ENCODE measurements at regions not wholly inside any gene's neighbourhood (a gene's known extent, or its start where the extent isn't known, plus 50 kb on each side); places are given as distances from the start of the nearest gene placed in this dataset.

DNA sequence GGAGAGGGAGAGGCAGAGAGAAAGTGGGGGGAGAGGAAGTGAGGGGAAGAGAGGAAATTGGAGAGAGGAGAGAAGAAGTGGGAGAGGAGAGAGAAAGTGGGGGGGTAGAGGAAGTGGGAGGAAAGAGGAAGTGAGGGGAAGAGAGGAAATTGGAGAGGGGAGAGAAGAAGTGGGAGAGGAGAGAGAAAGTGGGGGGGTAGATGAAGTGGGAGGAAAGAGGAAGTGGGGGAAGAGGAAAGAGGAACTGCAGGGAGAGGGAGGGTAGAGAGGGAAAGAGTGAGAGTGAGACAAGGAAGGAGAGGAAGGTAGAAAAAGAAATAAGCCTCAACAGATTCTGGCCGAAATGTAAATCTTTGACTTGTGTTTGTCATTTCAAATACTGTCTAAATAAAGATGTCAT lies 146.6 kb downstream of the KLF12 start:
- Mint-ChIP-seq H3K36me3 (ENCODE audit: low read depth) (peaks cover 8% of the 10 kb centered on the region), H3K4me1 (ENCODE audit: low read depth) (peaks cover 6% of the 10 kb centered on the region), H3K27ac (ENCODE audit: unreplicated experiment) (no peak overlapping the region), H3K27me3 (ENCODE audit: low read depth) (no peaks in the 10 kb centered on the region), H3K4me3 (ENCODE audit: unreplicated experiment) (no peak overlapping the region), H3K9me3 (ENCODE audit: low read depth) (no peaks in the 10 kb centered on the region)
- DNase-seq (ENCODE audit: low spot score), result no peak
- TF ChIP-seq, protein P1, sequence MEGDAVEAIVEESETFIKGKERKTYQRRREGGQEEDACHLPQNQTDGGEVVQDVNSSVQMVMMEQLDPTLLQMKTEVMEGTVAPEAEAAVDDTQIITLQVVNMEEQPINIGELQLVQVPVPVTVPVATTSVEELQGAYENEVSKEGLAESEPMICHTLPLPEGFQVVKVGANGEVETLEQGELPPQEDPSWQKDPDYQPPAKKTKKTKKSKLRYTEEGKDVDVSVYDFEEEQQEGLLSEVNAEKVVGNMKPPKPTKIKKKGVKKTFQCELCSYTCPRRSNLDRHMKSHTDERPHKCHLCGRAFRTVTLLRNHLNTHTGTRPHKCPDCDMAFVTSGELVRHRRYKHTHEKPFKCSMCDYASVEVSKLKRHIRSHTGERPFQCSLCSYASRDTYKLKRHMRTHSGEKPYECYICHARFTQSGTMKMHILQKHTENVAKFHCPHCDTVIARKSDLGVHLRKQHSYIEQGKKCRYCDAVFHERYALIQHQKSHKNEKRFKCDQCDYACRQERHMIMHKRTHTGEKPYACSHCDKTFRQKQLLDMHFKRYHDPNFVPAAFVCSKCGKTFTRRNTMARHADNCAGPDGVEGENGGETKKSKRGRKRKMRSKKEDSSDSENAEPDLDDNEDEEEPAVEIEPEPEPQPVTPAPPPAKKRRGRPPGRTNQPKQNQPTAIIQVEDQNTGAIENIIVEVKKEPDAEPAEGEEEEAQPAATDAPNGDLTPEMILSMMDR (IDR thresholded peaks at IDR 0.05), result no peak

DNA sequence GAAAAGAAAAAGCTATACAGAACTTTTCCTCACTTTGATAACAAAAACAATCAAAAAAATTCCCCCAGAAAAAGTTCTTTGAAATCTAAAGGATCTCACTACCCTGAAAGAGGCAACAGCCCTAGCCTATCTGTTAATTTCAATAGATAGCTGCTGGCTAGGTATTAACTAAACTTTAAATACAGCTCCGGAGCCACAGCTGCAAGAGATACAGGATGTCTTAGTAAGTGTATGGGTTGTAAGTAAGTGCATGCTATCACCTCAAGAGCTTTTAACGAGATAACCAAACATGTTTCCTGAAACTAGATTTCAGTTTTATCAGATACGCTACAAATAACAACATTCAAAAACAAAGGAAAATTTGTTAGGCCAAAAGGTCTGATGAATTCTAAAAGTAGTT lies 148.4 kb downstream of the KLF12 start:
- TF ChIP-seq, protein P1 (IDR thresholded peaks at IDR 0.05), result no peak
- no peak overlapping the region for H3K27ac Mint-ChIP-seq (ENCODE audit: unreplicated experiment)
- H3K36me3 Mint-ChIP-seq (ENCODE audit: low read depth), result peaks cover 5% of the 10 kb centered on the region
- no peaks in the 10 kb centered on the region for H3K9me3 Mint-ChIP-seq (ENCODE audit: low read depth)
- no peaks in the 10 kb centered on the region for H3K27me3 Mint-ChIP-seq (ENCODE audit: low read depth)
- DNase-seq (ENCODE audit: low spot score), result no peak
- H3K4me1 Mint-ChIP-seq (ENCODE audit: low read depth), result peaks cover 11% of the 10 kb centered on the region
- no peak overlapping the region for H3K4me3 Mint-ChIP-seq (ENCODE audit: unreplicated experiment)

DNA sequence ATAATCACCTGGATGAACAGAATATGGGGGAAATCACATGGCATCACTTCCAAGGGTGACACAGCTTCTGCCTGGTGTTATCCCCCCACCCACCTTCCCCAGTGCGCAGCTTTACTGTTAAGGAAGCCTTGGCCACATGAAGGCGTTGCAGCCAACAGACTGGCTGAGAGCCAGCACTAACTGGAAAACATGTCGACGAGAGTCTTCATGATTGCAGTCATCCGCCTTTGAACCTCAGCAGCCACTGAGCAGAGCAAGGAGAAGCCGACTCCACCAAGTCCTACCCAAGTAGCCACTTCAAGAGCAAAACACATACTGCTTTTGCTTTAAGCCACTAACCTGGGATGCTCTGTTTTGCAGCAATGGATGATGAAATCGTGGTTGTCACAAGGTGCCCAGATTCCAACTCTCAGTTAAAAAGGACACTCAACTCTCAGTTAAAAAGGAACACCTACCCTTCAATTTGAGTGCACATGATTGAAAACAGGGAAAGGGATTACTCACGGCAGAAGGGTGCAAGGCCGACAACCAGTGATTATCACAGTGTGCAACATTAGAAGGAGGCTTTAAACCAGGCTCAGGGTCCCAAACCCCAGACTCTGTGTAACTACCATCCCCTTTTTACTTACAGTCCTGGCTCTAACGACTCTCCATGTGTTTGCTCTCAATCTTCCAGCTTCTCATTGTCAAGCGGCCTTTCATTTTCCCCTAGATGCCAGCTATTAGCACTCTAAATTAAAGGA lies 149.1 kb downstream of the KLF12 start:
- Mint-ChIP-seq H3K4me1 (ENCODE audit: low read depth) (peaks cover 11% of the 10 kb centered on the region), H3K27ac (ENCODE audit: unreplicated experiment) (no peak overlapping the region), H3K9me3 (ENCODE audit: low read depth) (no peaks in the 10 kb centered on the region), H3K4me3 (ENCODE audit: unreplicated experiment) (no peak overlapping the region), H3K36me3 (ENCODE audit: low read depth) (peaks cover 5% of the 10 kb centered on the region), H3K27me3 (ENCODE audit: low read depth) (no peaks in the 10 kb centered on the region)
- DNase-seq (ENCODE audit: low spot score), result no peak
- TF ChIP-seq, protein P1 (IDR thresholded peaks at IDR 0.05), result no peak

DNA sequence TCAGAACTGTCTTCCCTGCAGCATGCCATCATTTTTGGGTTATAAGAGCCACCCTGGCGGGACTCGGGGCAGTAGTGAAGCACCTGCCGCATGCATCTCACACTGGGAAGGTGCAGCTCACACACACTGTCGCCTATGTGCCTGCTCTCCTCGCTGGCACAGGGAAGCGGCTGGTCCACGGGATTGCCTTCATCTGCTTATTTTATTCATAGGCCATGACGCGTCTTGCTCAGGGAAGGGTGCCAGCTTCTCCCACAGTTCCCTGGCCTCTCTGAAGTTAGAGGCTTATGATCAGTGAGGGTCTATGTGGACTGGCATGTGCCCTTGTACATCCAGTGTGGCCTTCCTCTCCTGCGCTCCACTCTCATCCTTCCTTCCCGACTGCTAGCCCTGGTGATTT lies 150.0 kb downstream of the KLF12 start:
- Mint-ChIP-seq H3K4me3 (ENCODE audit: unreplicated experiment) (no peak overlapping the region), H3K4me1 (ENCODE audit: low read depth) (peaks cover 7% of the 10 kb centered on the region), H3K9me3 (ENCODE audit: low read depth) (no peaks in the 10 kb centered on the region), H3K27me3 (ENCODE audit: low read depth) (no peaks in the 10 kb centered on the region), H3K27ac (ENCODE audit: unreplicated experiment) (peak overlapping the region; percentile 24), H3K36me3 (ENCODE audit: low read depth) (peaks cover 5% of the 10 kb centered on the region)
- DNase-seq (ENCODE audit: low spot score), result no peak
- TF ChIP-seq, protein P1 (IDR thresholded peaks at IDR 0.05), result no peak

DNA sequence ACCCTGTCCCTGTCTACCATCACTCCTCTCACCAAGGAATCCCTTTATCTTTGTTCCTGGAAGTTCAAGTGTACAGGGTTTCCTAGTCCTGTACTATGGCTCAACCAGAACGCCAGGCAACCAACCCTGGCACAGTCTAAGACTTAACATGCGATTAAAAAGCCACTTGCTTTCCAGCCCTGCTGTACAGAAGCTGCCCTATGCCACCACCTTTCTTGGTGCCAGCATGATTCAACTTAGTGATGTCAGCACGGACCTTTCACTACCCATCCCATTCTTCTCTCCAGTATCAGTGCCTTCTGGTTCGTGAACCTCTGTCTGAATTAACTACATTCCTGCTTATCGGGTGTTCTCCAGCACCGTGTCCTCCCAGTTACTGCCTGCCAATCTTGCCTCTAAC lies 151.1 kb downstream of the KLF12 start:
- H3K27me3 Mint-ChIP-seq (ENCODE audit: low read depth), result no peaks in the 10 kb centered on the region
- H3K36me3 Mint-ChIP-seq (ENCODE audit: low read depth), result peaks cover 5% of the 10 kb centered on the region
- no peaks in the 10 kb centered on the region for H3K9me3 Mint-ChIP-seq (ENCODE audit: low read depth)
- peaks cover 5% of the 10 kb centered on the region for H3K4me1 Mint-ChIP-seq (ENCODE audit: low read depth)
- TF ChIP-seq, protein P1 (IDR thresholded peaks at IDR 0.05), result no peak
- DNase-seq (ENCODE audit: low spot score), result no peak
- H3K4me3 Mint-ChIP-seq (ENCODE audit: unreplicated experiment), result no peak overlapping the region
- H3K27ac Mint-ChIP-seq (ENCODE audit: unreplicated experiment), result no peak overlapping the region

All from chondrocyte (in vitro differentiated cells).